Skeletal muscle tissue (tissue), 3 donors: ENCODE measurements at regions not wholly inside any gene's neighbourhood (a gene's known extent, or its start where the extent isn't known, plus 50 kb on each side); places are given as distances from the start of the nearest gene placed in this dataset.

Source experiments
- H3K27ac ChIP-seq: one replicate; pipeline ENCODE4 v1.7.0; 2013; ENCODE audit warnings: mild to moderate bottlenecking, low read depth, low read length, inconsistent platforms
- H3K27me3 ChIP-seq, 3 donors: one replicate each; pipeline ENCODE4 v1.7.0; 2013; ENCODE audit warnings: low read length in 3 of 3; ENCODE audit not compliant: control insufficient read depth in 3 of 3, insufficient read depth in 3 of 3
- H3K36me3 ChIP-seq, 3 donors: one replicate each; pipeline ENCODE4 v1.7.0; 2013; ENCODE audit warnings: low read length in 3 of 3; ENCODE audit not compliant: control insufficient read depth in 3 of 3, insufficient read depth in 3 of 3
- H3K4me1 ChIP-seq, 3 donors: one replicate each; pipeline ENCODE4 v1.7.0; 2013; ENCODE audit warnings: low read length in 3 of 3, mild to moderate bottlenecking in 3 of 3; ENCODE audit not compliant: control insufficient read depth in 3 of 3, insufficient read depth in 3 of 3
- H3K4me3 ChIP-seq, 3 donors: one replicate each; pipeline ENCODE4 v1.7.0; 2013; ENCODE audit warnings: low read length in 3 of 3
- H3K9ac ChIP-seq, 3 donors: one replicate each; pipeline ENCODE4 v1.7.0; 2013; ENCODE audit warnings: low read length in 3 of 3, mild to moderate bottlenecking in 3 of 3, moderate library complexity in 2 of 3, low read depth in 1 of 3
- H3K9me3 ChIP-seq, 3 donors: one replicate each; pipeline ENCODE4 v1.7.0; 2013; ENCODE audit warnings: low read length in 3 of 3; ENCODE audit not compliant: control insufficient read depth in 3 of 3
- donor health status: Osteomylitis.

DNA sequence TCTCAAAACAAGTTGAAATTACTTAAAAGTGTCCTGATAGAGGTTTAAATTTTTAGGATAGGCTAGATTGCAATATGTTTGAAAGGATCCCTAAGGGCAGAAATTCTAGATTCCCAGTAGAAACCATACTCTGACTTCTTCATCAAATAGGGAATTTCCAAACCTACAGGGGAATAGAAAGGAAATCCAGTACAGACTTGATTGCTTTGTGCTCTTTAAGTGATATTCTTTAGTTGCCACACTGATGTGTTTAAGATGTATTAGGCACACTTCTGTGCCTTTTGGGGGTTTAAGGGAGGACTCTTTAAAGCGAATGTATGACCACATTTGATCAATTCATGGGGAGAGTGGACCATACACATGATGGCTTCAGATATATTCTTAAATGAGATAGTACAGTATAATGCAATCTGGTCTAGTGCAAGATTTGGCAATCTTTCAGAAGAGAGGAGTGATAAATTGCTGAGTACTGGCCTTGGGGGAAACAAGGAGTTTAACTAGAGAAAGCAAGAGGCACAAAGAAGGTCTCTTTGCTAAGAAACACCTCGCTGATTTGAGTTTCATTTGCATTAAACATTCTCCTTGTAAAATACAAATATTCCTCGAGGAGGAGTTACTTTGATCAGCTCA lies 268.8 kb upstream of the NR5A2 start:
- Histone ChIP-seq H3K27ac (no peak overlapping the region), H3K4me3 (no peak overlapping the region), H3K36me3 (no peaks in the 10 kb centered on the region), H3K9me3 (no peaks in the 10 kb centered on the region), H3K9ac (no peak overlapping the region), H3K4me1 (no peaks in the 10 kb centered on the region), H3K27me3 (no peaks in the 10 kb centered on the region)

GRCh38 chr1:199759268-199759730 lies 268.2 kb upstream of the NR5A2 start:
- Histone ChIP-seq H3K36me3 (no peaks in the 10 kb centered on the region), H3K9me3 (no peaks in the 10 kb centered on the region), H3K9ac (no peak overlapping the region), H3K27me3 (no peaks in the 10 kb centered on the region), H3K27ac (no peak overlapping the region), H3K4me1 (no peaks in the 10 kb centered on the region), H3K4me3 (no peak overlapping the region)

GRCh38 chr1:199762572-199762971 lies 264.9 kb upstream of the NR5A2 start:
- peaks cover 0 to 7% (median 0%) of the 10 kb centered on the region in 3 donors for H3K9me3 ChIP-seq
- H3K4me1 ChIP-seq = no peaks in the 10 kb centered on the region
- no peak overlapping the region for H3K9ac ChIP-seq
- H3K27me3 ChIP-seq = no peaks in the 10 kb centered on the region
- no peak overlapping the region for H3K4me3 ChIP-seq
- H3K27ac ChIP-seq = no peak overlapping the region
- H3K36me3 ChIP-seq = no peaks in the 10 kb centered on the region

- Histone ChIP-seq H3K27ac (no peak overlapping the region), H3K4me1 (no peaks in the 10 kb centered on the region), H3K36me3 (no peaks in the 10 kb centered on the region), H3K27me3 (no peaks in the 10 kb centered on the region), H3K9ac (no peak overlapping the region), H3K4me3 (no peak overlapping the region), H3K9me3 (peaks cover 0 to 8% (median 0%) of the 10 kb centered on the region in 3 donors)
Measured at GRCh38 chr1:199766218-199766792, 261.2 kb upstream of the NR5A2 start.

DNA sequence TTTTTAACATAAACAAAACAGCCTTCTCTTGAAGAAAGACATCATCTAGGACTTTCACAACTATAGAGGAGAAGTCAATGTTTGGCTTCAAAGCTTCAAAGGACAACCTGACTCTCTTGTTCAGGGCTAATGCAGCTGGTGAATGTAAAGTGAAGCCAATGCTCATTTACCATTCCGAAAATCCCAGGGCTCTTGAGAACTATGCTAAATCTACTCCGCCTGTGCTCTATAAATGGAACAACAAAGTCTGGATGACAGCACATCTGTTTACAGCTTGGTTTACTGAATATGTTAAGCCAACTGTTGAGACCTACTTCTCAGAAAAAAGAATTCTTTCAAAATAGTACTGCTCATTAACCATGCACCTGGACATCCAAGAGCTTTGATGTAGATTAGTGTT lies 259.8 kb upstream of the NR5A2 start:
- no peak overlapping the region for H3K27ac ChIP-seq
- no peaks in the 10 kb centered on the region for H3K4me1 ChIP-seq
- H3K27me3 ChIP-seq = no peaks in the 10 kb centered on the region
- no peak overlapping the region for H3K4me3 ChIP-seq
- H3K9ac ChIP-seq = no peak overlapping the region
- H3K36me3 ChIP-seq = no peaks in the 10 kb centered on the region
- peaks cover 0 to 8% (median 0%) of the 10 kb centered on the region in 3 donors for H3K9me3 ChIP-seq

- H3K9me3 ChIP-seq = no peaks in the 10 kb centered on the region
- H3K9ac ChIP-seq = no peak overlapping the region
- no peaks in the 10 kb centered on the region for H3K27me3 ChIP-seq
- H3K4me1 ChIP-seq = no peaks in the 10 kb centered on the region
- no peaks in the 10 kb centered on the region for H3K36me3 ChIP-seq
- H3K27ac ChIP-seq = no peak overlapping the region
- no peak overlapping the region for H3K4me3 ChIP-seq
Measured at GRCh38 chr1:199774433-199775089, 252.9 kb upstream of the NR5A2 start.

- H3K27me3 ChIP-seq = no peaks in the 10 kb centered on the region
- no peaks in the 10 kb centered on the region for H3K9me3 ChIP-seq
- H3K4me1 ChIP-seq = no peaks in the 10 kb centered on the region
- H3K27ac ChIP-seq = no peak overlapping the region
- H3K9ac ChIP-seq = no peak overlapping the region
- no peak overlapping the region for H3K4me3 ChIP-seq
- H3K36me3 ChIP-seq = no peaks in the 10 kb centered on the region
Measured at GRCh38 chr1:199776768-199777497, 250.6 kb upstream of the NR5A2 start.

DNA sequence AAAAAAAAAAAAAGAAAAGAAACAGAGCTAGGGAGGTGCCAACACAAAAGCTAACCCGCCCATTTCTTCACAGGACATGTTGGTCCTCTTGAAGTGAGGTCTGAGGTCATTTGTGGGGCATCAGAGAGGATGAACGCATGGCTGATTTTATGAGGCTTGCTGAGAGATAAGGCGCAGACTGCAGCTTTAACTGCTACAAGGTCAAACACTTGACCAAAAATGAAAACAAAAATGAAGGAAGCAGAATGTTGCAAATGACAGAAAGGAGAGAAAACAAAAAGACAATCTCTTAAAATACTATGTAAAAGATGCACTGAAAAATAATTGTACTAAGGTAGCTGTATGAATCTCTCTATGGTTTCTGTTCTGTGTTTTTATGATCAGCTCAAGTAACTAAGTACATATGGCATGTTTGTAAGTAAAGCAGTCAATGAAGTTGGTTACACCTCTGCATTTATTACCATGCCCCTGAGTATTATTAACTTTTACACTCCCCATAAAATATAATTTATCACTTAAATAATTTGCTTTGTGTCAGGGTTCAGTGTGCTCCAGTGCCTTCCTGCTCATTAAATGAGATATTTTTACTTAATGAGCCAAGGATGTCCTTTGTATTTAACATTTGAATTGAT lies 249.1 kb upstream of the NR5A2 start:
- Histone ChIP-seq H3K9me3 (no peaks in the 10 kb centered on the region), H3K27me3 (no peaks in the 10 kb centered on the region), H3K9ac (no peak overlapping the region), H3K4me3 (no peak overlapping the region), H3K4me1 (no peaks in the 10 kb centered on the region), H3K27ac (no peak overlapping the region), H3K36me3 (no peaks in the 10 kb centered on the region)

GRCh38 chr1:199780091-199780490 lies 247.4 kb upstream of the NR5A2 start:
- Histone ChIP-seq H3K36me3 (no peaks in the 10 kb centered on the region), H3K27me3 (no peaks in the 10 kb centered on the region), H3K4me1 (no peaks in the 10 kb centered on the region), H3K27ac (no peak overlapping the region), H3K9ac (no peak overlapping the region), H3K9me3 (no peaks in the 10 kb centered on the region), H3K4me3 (no peak overlapping the region)
